H7 (cell line): ENCODE measurements at regions not wholly inside any gene's neighbourhood (a gene's known extent, or its start where the extent isn't known, plus 50 kb on each side); places are given as distances from the start of the nearest gene placed in this dataset.

ENCODE experiments used
- DNase-seq: peaks from one replicate; pipeline ENCODE4 v3.0.0; 2012
- H3K27me3 ChIP-seq: 2 replicates; pipeline ENCODE4 v1.6.0; 2011; ENCODE audit warnings: mild to moderate bottlenecking, low read length; ENCODE audit not compliant: control insufficient read depth, insufficient read depth
- H3K36me3 ChIP-seq: replicated peaks from 2 replicates; pipeline ENCODE4 v1.5.1; 2011; ENCODE audit warnings: low read length; ENCODE audit not compliant: control insufficient read depth, insufficient read depth
- H3K4me3 ChIP-seq: 2 replicates; pipeline ENCODE4 v1.5.1; 2011; ENCODE audit warnings: low read depth, mild to moderate bottlenecking, control low read depth, low read length, moderate library complexity; ENCODE audit not compliant: insufficient read depth

GRCh38 chr12:77625441-77625840 lies 205.3 kb upstream of the NAV3 start:
- Histone ChIP-seq H3K27me3 (no peaks in the 10 kb centered on the region), H3K36me3 (no peaks in the 10 kb centered on the region), H3K4me3 (no peak overlapping the region)
- DNase-seq, result no peak

- H3K4me3 ChIP-seq, result no peak overlapping the region
- H3K27me3 ChIP-seq, result no peaks in the 10 kb centered on the region
- H3K36me3 ChIP-seq, result no peaks in the 10 kb centered on the region
- DNase-seq, result no peak
Measured at GRCh38 chr12:77619425-77619824, 211.3 kb upstream of the NAV3 start.

DNA sequence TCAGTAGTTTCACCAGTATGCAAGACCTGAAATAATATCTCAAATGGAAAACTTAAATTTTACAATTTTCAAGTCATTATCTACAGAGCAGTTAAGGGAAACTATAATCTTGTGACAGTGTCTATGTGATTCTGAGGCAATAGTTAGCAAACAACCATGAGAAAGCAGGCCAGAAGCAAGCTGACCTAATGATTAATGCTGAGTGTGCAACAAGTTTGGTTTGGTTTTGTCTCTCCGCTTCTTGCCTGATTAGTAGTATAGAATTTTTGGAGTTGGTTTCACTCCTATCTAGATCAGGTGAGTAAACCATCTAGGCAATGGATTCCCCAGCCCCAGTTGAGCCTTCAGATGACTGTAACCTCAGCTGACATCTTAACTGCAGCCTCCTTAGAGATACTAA lies 212.9 kb upstream of the NAV3 start:
- Histone ChIP-seq H3K36me3 (no peaks in the 10 kb centered on the region), H3K4me3 (no peak overlapping the region), H3K27me3 (no peaks in the 10 kb centered on the region)
- no peak for DNase-seq

GRCh38 chr12:77615332-77615731 lies 215.4 kb upstream of the NAV3 start:
- no peaks in the 10 kb centered on the region for H3K27me3 ChIP-seq
- H3K36me3 ChIP-seq, result no peaks in the 10 kb centered on the region
- DNase-seq, result peak; percentile 5
- H3K4me3 ChIP-seq, result no peak overlapping the region

DNA sequence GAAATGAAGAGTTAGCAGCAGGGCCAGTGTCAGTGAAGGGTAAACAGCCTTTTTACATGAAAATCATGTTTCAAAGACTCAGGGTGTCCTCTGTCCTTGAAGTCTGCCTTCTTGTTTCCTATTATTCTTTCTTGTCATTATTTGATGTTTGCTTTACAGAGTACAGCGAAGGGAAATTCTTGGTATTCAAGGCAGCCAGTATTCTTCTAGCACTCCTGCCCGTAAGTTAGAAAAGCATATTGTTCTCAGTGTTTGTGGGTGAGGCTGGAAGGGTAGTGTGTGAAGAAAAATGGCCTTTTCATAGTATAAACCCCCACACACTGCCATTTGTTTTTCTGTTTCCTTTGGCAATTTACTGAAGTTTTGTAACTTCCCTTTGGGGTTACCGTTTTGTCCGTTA lies 217.3 kb upstream of the NAV3 start:
- no peaks in the 10 kb centered on the region for H3K27me3 ChIP-seq
- H3K4me3 ChIP-seq, result no peak overlapping the region
- no peaks in the 10 kb centered on the region for H3K36me3 ChIP-seq
- DNase-seq, result no peak

- Histone ChIP-seq H3K27me3 (no peaks in the 10 kb centered on the region), H3K36me3 (no peaks in the 10 kb centered on the region), H3K4me3 (no peak overlapping the region)
- DNase-seq, result no peak
Measured at GRCh38 chr12:77610446-77610845, 220.2 kb upstream of the NAV3 start.

DNA sequence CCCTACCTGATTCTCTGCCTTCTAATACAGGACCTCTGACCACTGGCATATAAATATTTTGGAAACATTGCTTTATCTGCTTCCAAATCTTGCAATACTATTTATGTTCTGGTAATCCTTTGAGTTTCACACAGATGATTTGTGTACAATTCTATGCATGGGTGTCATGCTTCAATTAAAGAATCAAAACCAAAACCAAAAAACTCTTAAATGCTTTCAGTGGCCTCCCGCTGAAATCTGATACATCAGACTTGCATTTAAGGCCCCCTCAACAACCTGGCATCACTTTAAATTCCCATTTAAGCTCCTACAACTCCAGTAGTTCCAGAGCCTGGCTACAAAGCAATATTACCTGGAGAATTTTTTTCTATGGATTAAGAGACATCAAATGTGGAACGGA lies 221.7 kb upstream of the NAV3 start:
- H3K4me3 ChIP-seq, result no peak overlapping the region
- H3K36me3 ChIP-seq, result no peaks in the 10 kb centered on the region
- H3K27me3 ChIP-seq, result no peaks in the 10 kb centered on the region
- no peak for DNase-seq

DNA sequence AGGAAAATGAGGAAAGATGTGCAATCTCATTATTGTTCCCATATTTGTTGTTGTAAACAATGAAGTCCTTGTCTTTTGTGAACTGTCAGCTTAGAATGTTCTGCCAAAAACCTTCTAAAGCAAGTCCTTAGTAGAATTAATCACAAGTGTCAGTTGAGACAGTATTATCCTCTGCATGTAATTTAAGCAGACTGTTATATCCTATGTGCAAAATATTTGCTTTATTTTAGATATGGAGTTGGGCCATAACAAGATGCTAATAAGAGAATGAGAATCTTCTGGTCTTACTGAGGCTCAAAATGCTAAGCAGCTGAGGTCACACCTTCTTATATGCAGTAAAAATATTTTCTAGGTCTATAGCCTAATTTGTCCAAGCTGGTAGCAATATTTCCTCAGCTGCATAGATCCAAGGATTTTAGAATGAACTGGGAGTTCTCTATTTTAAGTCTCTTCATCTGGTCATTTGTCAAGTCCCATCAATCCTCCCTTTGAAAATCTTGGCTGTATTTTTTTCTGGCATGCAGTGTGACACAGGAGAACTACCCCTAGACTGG lies 222.3 kb upstream of the NAV3 start:
- H3K4me3 ChIP-seq, result no peak overlapping the region
- no peak for DNase-seq
- no peaks in the 10 kb centered on the region for H3K27me3 ChIP-seq
- no peaks in the 10 kb centered on the region for H3K36me3 ChIP-seq

GRCh38 chr12:77606348-77606747 lies 224.3 kb upstream of the NAV3 start:
- no peak overlapping the region for H3K4me3 ChIP-seq
- H3K27me3 ChIP-seq, result no peaks in the 10 kb centered on the region
- no peak for DNase-seq
- no peaks in the 10 kb centered on the region for H3K36me3 ChIP-seq

- no peak overlapping the region for H3K4me3 ChIP-seq
- H3K36me3 ChIP-seq, result no peaks in the 10 kb centered on the region
- DNase-seq, result no peak
Measured at GRCh38 chr12:77603946-77604345, 226.7 kb upstream of the NAV3 start.

GRCh38 chr12:77601069-77601468 lies 229.6 kb upstream of the NAV3 start:
- Histone ChIP-seq H3K27me3 (no peaks in the 10 kb centered on the region), H3K4me3 (no peak overlapping the region), H3K36me3 (no peaks in the 10 kb centered on the region)
- DNase-seq, result no peak

More at GRCh38 chr12:77603946-77604345, 226.7 kb upstream of the NAV3 start:
- H3K27me3 ChIP-seq, result no peaks in the 10 kb centered on the region

GRCh38 chr12:77600468-77600843 lies 230.2 kb upstream of the NAV3 start:
- Histone ChIP-seq H3K36me3 (no peaks in the 10 kb centered on the region), H3K4me3 (no peak overlapping the region), H3K27me3 (no peaks in the 10 kb centered on the region)
- no peak for DNase-seq

DNA sequence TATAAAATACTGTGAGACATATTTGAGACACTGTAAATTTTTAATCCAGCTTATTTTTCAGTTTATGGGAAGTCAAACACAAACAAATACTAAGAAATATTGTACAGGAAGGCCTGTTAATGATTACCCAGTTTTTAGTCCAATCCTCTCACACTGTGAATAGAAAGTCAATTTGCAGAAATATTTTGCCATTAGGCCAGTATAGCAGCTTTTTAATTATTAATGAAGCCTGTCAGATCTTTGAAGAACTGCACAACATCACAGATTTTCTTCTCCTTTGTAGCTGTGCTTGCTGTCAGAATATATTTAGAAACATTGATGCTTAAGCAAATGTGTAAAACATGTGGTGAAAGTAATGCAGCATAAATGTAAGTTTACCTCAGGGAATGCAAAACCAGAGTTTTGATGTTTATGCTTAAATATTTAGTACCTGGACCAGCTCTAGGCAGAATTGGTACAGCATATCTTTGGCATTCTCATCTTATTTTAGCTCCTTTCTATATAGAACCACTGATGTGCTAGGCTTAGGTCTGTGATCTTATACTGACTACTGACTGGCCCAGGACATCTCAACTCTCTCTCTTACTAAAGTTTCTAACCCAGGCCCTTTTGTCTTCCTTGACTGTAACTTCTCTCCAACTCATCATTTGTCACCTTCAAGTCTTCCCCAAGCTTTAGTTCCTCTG lies 230.8 kb upstream of the NAV3 start:
- Histone ChIP-seq H3K36me3 (no peaks in the 10 kb centered on the region), H3K27me3 (no peaks in the 10 kb centered on the region), H3K4me3 (no peak overlapping the region)
- no peak for DNase-seq

DNA sequence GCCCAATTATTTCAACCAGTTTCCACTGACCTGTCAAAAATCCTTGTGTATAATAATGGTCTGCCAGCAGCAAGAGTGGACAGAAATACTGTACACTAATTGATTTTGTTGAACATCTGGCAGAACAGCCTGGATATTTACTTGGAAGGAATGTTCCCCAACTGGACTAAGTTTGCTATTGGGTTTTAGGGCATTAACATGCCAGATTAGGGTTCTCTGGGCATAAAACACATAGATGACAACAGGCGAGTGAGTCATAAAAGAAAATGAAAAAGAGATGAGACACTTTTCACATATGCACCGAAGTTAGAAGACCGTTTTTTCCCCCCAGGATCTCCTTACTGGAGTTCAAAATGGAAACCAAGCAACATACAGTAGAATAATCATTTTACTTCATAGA lies 236.3 kb upstream of the NAV3 start:
- no peak overlapping the region for H3K4me3 ChIP-seq
- no peak for DNase-seq
- H3K36me3 ChIP-seq, result no peaks in the 10 kb centered on the region
- no peaks in the 10 kb centered on the region for H3K27me3 ChIP-seq

GRCh38 chr12:77592836-77593235 lies 237.9 kb upstream of the NAV3 start:
- H3K27me3 ChIP-seq, result no peaks in the 10 kb centered on the region
- H3K4me3 ChIP-seq, result no peak overlapping the region
- no peaks in the 10 kb centered on the region for H3K36me3 ChIP-seq
- no peak for DNase-seq
